Epidermal melanocyte (primary cell): ENCODE measurements at regions not wholly inside any gene's neighbourhood (a gene's known extent, or its start where the extent isn't known, plus 50 kb on each side); places are given as distances from the start of the nearest gene placed in this dataset.
"Not testable (repeated sequence)": the region's sequence is repeated elsewhere in the genome, so short reads cannot be mapped to it uniquely, and the experiment has no call there.

Source experiments
- DNase-seq: peaks from one replicate; pipeline ENCODE4 v3.0.0; 2011; ENCODE audit warnings: low spot score; ENCODE audit not compliant: insufficient read length

DNA sequence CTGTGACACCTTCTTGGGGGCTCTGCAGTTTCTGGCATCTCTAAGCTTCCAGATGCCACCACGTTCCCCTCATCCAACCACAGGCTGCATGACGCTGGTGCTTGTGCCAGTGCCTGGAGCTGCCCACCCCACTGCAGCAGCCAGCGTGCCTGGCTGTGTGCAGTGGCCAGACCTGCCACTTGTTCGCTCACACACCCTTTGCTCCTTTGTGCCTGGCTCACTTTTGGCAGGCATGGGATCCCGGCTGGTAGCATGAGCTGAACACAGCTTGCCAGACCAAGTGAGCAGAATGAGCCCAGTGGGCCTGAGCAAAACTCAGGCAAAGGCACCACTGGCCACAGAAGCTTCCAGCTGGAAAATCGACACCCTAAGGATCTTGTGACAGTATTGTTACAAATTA, 562.9 kb upstream of the ACO1 start:
- no peak for DNase-seq

- no peak for DNase-seq
Observed at GRCh38 chr9:31823365-31823764, 561.1 kb upstream of the ACO1 start.

GRCh38 chr9:31824860-31825259, 559.6 kb upstream of the ACO1 start:
- DNase-seq = no peak

- no peak for DNase-seq
Observed at GRCh38 chr9:31837211-31837610, 547.2 kb upstream of the ACO1 start.

GRCh38 chr9:31839273-31839672, 545.2 kb upstream of the ACO1 start:
- DNase-seq = no peak

GRCh38 chr9:31840702-31841101, 543.7 kb upstream of the ACO1 start:
- DNase-seq = no peak

GRCh38 chr9:31847963-31848362, 536.5 kb upstream of the ACO1 start:
- no peak for DNase-seq

DNA sequence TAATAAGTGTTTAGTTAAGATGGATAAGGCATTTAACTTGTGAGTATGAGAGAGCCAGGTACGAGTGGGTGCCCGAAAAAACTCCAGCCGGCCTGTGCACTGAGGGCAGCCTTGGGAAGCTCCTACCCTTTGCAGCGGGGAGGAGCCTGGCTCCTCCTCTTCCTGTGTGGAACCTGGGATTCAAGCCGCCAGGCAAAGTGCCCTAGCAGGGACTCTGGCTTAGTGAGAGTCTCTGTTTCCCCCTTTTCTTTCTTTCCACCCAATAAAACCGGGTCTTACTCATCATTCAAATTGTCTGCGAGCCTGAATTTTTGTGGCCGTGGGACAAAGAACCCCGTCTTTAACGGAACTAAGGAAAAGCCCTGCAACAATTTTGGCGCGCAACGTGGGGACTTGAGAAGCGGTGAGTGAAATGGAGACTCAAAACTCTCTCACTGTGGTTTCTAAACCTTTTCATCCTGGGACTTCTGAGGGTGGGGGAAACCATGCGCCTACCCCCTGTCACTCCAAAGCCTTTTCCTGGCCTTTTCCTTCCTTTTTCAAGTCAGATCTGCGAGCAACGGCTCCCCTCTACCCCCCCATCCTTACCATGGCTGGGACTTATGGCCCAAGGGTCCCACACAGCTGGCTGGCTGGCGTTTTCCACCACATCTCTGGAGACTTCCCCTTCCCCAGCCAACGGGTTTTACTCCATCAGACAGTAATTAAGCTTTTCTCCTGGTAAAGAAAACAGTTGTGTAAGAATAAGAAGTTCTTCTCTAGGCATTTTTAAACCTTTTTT, 535.7 kb upstream of the ACO1 start:
- DNase-seq = no peak

- no peak for DNase-seq
Observed at GRCh38 chr9:31854187-31854586, 530.3 kb upstream of the ACO1 start.

DNA sequence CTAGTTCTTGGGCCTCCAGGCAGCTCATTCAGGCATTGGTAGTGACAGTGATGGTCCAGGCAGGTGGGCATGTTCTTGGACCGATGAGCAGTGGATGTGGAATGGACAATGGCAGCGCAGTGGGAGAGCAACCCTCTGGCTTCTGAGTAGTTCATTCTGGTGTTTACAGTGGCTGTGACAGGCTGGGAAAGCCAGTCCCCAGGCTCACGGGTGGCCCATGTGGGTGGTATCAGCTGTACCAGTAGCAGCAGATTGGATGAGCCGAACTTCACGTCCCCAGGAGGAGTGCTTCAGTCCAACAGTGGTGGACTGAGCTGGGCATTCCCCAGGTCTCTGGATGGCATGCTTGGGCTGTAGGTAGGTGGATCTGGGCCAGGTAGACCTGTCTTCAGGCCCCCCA, 515.6 kb upstream of the ACO1 start:
- no peak for DNase-seq

DNA sequence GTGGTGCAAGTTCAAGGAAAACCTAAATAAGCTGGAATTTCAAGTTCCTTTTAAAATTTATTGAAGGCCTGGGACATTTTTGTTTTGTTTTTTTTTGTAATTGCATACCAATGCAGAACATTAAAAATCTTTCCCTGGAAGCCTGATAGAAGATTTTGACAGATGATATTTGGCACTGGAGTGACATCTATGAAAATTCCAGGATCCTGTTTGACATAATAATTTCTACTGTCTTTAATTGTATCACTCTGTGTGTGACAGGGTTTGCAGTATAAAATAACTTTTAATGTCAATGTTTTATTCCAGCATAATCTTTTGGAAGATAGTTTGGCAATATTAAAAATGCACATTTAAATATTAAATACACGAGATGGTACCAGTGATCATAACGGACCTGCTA, 514.2 kb upstream of the ACO1 start:
- DNase-seq = no peak

GRCh38 chr9:31873722-31874121, 510.7 kb upstream of the ACO1 start:
- no peak for DNase-seq

DNA sequence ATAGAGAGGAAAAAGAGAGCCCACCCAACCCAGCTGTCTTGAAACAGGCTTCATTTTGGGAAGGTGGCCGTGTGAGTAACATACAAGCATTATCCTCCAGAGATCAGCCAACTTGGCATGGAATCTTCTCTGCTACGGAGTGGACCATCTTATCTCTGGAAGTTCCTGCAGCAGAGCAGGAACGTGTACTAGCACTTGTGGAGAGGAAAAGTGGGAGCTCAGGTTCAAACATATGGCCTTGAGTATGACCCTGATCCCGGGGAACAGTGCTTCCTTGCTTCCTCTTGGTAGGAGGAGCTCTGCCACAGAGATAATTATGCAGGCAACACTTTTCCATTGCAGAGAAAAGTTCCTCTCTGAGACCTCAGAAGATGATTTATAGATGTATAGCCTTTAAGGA, 490.4 kb upstream of the ACO1 start:
- no peak for DNase-seq

GRCh38 chr9:31908158-31908890, 476.1 kb upstream of the ACO1 start:
- no peak for DNase-seq

GRCh38 chr9:31908891-31909480, 475.5 kb upstream of the ACO1 start:
- DNase-seq = no peak

- DNase-seq = no peak
Observed at GRCh38 chr9:31912636-31913035, 471.8 kb upstream of the ACO1 start.

GRCh38 chr9:31916591-31917241, 467.7 kb upstream of the ACO1 start:
- no peak for DNase-seq

DNA sequence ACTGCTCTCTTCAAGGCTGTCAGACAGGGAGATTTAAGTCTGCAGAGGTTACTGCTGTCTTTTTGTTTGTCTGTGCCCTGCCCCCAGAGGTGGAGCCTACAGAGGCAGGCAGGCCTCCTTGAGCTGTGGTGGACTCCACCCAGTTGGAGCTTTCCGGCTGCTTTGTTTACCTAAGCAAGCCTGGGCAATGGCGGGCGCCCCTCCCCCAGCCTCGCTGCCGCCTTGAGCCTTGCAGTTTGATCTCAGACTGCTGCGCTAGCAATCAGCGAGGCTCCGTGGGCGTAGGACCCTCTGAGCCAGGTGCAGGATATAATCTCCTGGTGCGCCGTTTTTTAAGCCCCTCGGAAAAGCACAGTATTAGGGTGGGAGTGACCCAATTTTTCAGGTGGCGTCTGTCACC, 446.7 kb upstream of the ACO1 start:
- DNase-seq = not testable (repeated sequence)

DNA sequence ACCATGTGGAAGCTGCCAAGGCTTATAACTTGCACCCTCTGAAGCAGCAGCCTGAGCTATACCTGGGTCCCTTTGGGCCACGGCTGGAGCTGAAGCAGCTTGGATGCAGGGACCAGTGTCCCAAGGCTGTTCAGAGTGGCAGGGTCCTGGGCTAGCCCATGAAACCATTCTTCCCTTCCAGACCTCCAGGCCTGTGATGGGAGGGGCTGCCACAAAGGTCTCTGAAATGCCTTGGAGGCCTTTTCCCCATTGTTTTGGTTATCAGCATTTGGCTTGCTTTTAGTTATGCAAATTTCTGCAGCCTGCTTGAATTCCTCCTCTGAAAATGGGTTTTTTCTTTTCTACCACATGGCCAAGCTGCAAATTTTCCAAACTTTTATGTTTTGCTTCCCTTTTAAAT, 433.7 kb upstream of the ACO1 start:
- DNase-seq = no peak

GRCh38 chr9:31958572-31958971, 425.9 kb upstream of the ACO1 start:
- no peak for DNase-seq

GRCh38 chr9:31969552-31969951, 414.9 kb upstream of the ACO1 start:
- no peak for DNase-seq

GRCh38 chr9:31983895-31984294, 400.5 kb upstream of the ACO1 start:
- DNase-seq = no peak
